H1 (cell line): ENCODE measurements at regions not wholly inside any gene's neighbourhood (a gene's known extent, or its start where the extent isn't known, plus 50 kb on each side); places are given as distances from the start of the nearest gene placed in this dataset.
"Not testable (repeated sequence)": the region's sequence is repeated elsewhere in the genome, so short reads cannot be mapped to it uniquely, and the experiment has no call there.

Experiments used
- CTCF ChIA-PET: fragments of 300-600 bp; sonication (Branson Sonifier 250); formaldehyde crosslinking; loops from one replicate; lab custom pipeline; 2021; ENCODE audit not compliant: partially characterized antibody; lab: Charles Lee
- POLR2A ChIA-PET: fragments of 300-600 bp; sonication (Branson Sonifier 250); formaldehyde crosslinking; loops from one replicate; lab custom pipeline; 2021; ENCODE audit warnings: inconsistent platforms; ENCODE audit not compliant: partially characterized antibody; lab: Charles Lee
- DNase-seq, 2 experiments: peaks; one replicate each; pipeline versions ENCODE4 v3.0.0 to v3.0.0-alpha.2; 2010 to 2022; ENCODE audit warnings: low spot score in 2 of 2, low read depth in 1 of 2, mixed read lengths in 1 of 2
- FAIRE-seq: peaks from 2 replicates; lab custom pipeline; 2011; peaks lifted over from hg19 to GRCh38; lab: Jason Lieb, UNC
- H2AFZ ChIP-seq: 2 replicates; pipeline ENCODE4 v1.8.1; 2012; ENCODE audit warnings: low read length, inconsistent platforms
- H2AK5ac ChIP-seq: 2 replicates; pipeline ENCODE4 v1.6.1; 2013; ENCODE audit warnings: low read depth, low read length
- H2BK120ac ChIP-seq: replicated peaks from 2 replicates; pipeline ENCODE3; 2013; ENCODE audit warnings: low read depth, low read length, inconsistent platforms
- H2BK12ac ChIP-seq: 2 replicates; pipeline ENCODE4 v1.6.1; 2013; ENCODE audit warnings: low read depth, low read length
- H2BK15ac ChIP-seq: 2 replicates; pipeline ENCODE4 v1.6.1; 2013; ENCODE audit warnings: low read length
- H2BK20ac ChIP-seq: 2 replicates; pipeline ENCODE4 v1.6.1; 2013; ENCODE audit warnings: low read length
- H2BK5ac ChIP-seq: 2 replicates; pipeline ENCODE4 v1.6.1; 2013; ENCODE audit warnings: low read depth, low read length
- H3K14ac ChIP-seq: 2 replicates; pipeline ENCODE4 v1.6.1; 2013; ENCODE audit warnings: inconsistent platforms; ENCODE audit not compliant: insufficient read length
- H3K18ac ChIP-seq: 2 replicates; pipeline ENCODE4 v1.6.1; 2013; ENCODE audit warnings: low read length; ENCODE audit errors: extremely low read depth
- H3K23ac ChIP-seq: 2 replicates; pipeline ENCODE4 v1.6.1; 2013; ENCODE audit warnings: inconsistent platforms; ENCODE audit not compliant: insufficient read length
- H3K23me2 ChIP-seq: 2 replicates; pipeline ENCODE4 v1.6.1; 2013; ENCODE audit warnings: low read depth, low read length
- H3K27ac ChIP-seq: 2 replicates; pipeline ENCODE4 v1.6.1; 2011; ENCODE audit warnings: low read depth, low read length, inconsistent platforms
- H3K27me3 ChIP-seq, 4 experiments: replicated peaks in 1 of 4; 1 replicate in 1 of 4; 2 replicates in 3 of 4; pipeline versions ENCODE4 v1.6.1 to v1.8.1; 2011 to 2013; ENCODE audit warnings: low read length in 3 of 4, mild to moderate bottlenecking in 3 of 4, inconsistent platforms in 2 of 4, mixed read lengths in 2 of 4, moderate library complexity in 1 of 4; ENCODE audit not compliant: control insufficient read depth in 3 of 4, insufficient read depth in 3 of 4; ENCODE audit errors: extremely low read depth in 1 of 4
- H3K36me3 ChIP-seq, 4 experiments: 2 replicates each; pipeline versions ENCODE4 v1.6.1 to v1.8.1; 2011 to 2013; ENCODE audit warnings: mild to moderate bottlenecking in 4 of 4, low read length in 3 of 4, moderate library complexity in 2 of 4, control low read depth in 1 of 4, inconsistent platforms in 1 of 4; ENCODE audit not compliant: insufficient read depth in 4 of 4, control insufficient read depth in 2 of 4
- H3K4ac ChIP-seq: replicated peaks from 2 replicates; pipeline ENCODE3; 2013; ENCODE audit warnings: low read length, low read depth, mixed read lengths, inconsistent platforms; ENCODE audit not compliant: insufficient read length
- H3K4me1 ChIP-seq, 4 experiments: replicated peaks in 1 of 4; 1 replicate in 1 of 4; 2 replicates in 3 of 4; pipeline versions ENCODE4 v1.6.1 to v1.8.1; 2011 to 2013; ENCODE audit warnings: low read length in 3 of 4, inconsistent platforms in 2 of 4, mixed read lengths in 1 of 4; ENCODE audit not compliant: insufficient read depth in 4 of 4, control insufficient read depth in 3 of 4
- H3K4me2 ChIP-seq, 2 experiments: 2 replicates each; pipeline versions ENCODE4 v1.6.1 to v1.8.1; 2011 to 2013; ENCODE audit warnings: low read depth in 2 of 2, low read length in 2 of 2, control low read depth in 1 of 2, inconsistent platforms in 1 of 2, mild to moderate bottlenecking in 1 of 2; ENCODE audit not compliant: insufficient read depth in 1 of 2
- H3K4me3 ChIP-seq, 4 experiments: fragments of 200-600, 300-600 bp in 1 of 4; sonication (generic), shearing (Covaris generic), sonication (Bioruptor Twin) in 1 of 4; 2 replicates each; pipeline versions ENCODE4 v1.5.1 to v1.8.1; 2011 to 2016; ENCODE audit warnings: low read length in 4 of 4, low read depth in 3 of 4, control low read depth in 2 of 4, inconsistent platforms in 2 of 4, mild to moderate bottlenecking in 2 of 4, mixed read lengths in 1 of 4, moderate library complexity in 1 of 4; ENCODE audit not compliant: insufficient read depth in 2 of 4; ENCODE audit errors: extremely low read depth in 1 of 4
- H3K56ac ChIP-seq: replicated peaks from 2 replicates; pipeline ENCODE3; 2013; ENCODE audit warnings: low read depth, mild to moderate bottlenecking, mixed read lengths, low read length, inconsistent platforms; ENCODE audit not compliant: insufficient read length
- H3K79me1 ChIP-seq: 2 replicates; pipeline ENCODE4 v1.6.1; 2013; ENCODE audit warnings: low read depth, low read length, control low read depth
- H3K79me2 ChIP-seq, 2 experiments: 2 replicates each; pipeline versions ENCODE4 v1.6.1 to v1.8.1; 2012 to 2013; ENCODE audit warnings: low read length in 2 of 2, mild to moderate bottlenecking in 2 of 2, inconsistent platforms in 1 of 2; ENCODE audit not compliant: insufficient read depth in 2 of 2, control insufficient read depth in 1 of 2
- H3K9ac ChIP-seq, 4 experiments: replicated peaks in 1 of 4; 1 replicate in 1 of 4; 2 replicates in 3 of 4; pipeline versions ENCODE4 v1.6.1 to v1.8.1; 2011 to 2013; ENCODE audit warnings: low read depth in 3 of 4, low read length in 3 of 4, control low read depth in 2 of 4, mild to moderate bottlenecking in 2 of 4, moderate library complexity in 2 of 4, inconsistent platforms in 1 of 4; ENCODE audit errors: extremely low read depth in 1 of 4
- H3K9me3 ChIP-seq, 2 experiments: 2 replicates each; pipeline versions ENCODE4 v1.6.1 to v1.8.1; 2012 to 2013; ENCODE audit warnings: mild to moderate bottlenecking in 2 of 2, moderate library complexity in 2 of 2, control low read depth in 1 of 2, inconsistent platforms in 1 of 2, low read depth in 1 of 2, low read length in 1 of 2, mixed read lengths in 1 of 2; ENCODE audit not compliant: insufficient read depth in 2 of 2
- H4K20me1 ChIP-seq, 2 experiments: replicated peaks in 1 of 2; 2 replicates each; pipeline versions ENCODE3 to v1.8.1; 2011 to 2013; ENCODE audit warnings: inconsistent platforms in 2 of 2, low read length in 2 of 2, mild to moderate bottlenecking in 1 of 2; ENCODE audit not compliant: insufficient read depth in 2 of 2, control insufficient read depth in 1 of 2
- H4K5ac ChIP-seq: 2 replicates; pipeline ENCODE4 v1.6.1; 2013; ENCODE audit warnings: low read length, low read depth, mixed read lengths, inconsistent platforms; ENCODE audit not compliant: insufficient read length
- H4K8ac ChIP-seq: 2 replicates; pipeline ENCODE4 v1.8.0; 2013; ENCODE audit warnings: mild to moderate bottlenecking, moderate library complexity, low read length, inconsistent platforms; ENCODE audit not compliant: insufficient read depth; ENCODE audit errors: extremely low read depth
- H4K91ac ChIP-seq: replicated peaks from 2 replicates; pipeline ENCODE3; 2013; ENCODE audit warnings: low read length, mixed read lengths, inconsistent platforms; ENCODE audit not compliant: insufficient read length
- WGBS, 2 experiments: shearing (Covaris generic) in 1 of 2; methylation state at CpG; one replicate each; pipeline versions ENCODE4 v1.1.6 to v1.1.7; 2013 to 2015; ENCODE audit warnings: low lambda C conversion rate in 2 of 2, mixed read lengths in 2 of 2, inconsistent platforms in 1 of 2, low coverage in 1 of 2, missing lambda C conversion rate in 1 of 2; ENCODE audit not compliant: insufficient replicate concordance in 2 of 2, insufficient coverage in 1 of 2, insufficient read length in 1 of 2; ENCODE audit errors: extremely low coverage in 1 of 2, missing lambda C conversion rate in 1 of 2; 5-methylcytosine and 5-hydroxymethylcytosine counted together

GRCh38 chr14:76706207-76706606 is 55.1 kb upstream of the VASH1 start:
- FAIRE-seq = not testable (repeated sequence)

More at GRCh38 chr14:76706207-76706606, 55.1 kb upstream of the VASH1 start:
- H3K4ac ChIP-seq, H4K91ac ChIP-seq, POLR2A ChIA-PET, H2BK15ac ChIP-seq, H2AFZ ChIP-seq, H3K27ac ChIP-seq, H2BK20ac ChIP-seq, H4K5ac ChIP-seq, H3K9me3 ChIP-seq, H2BK5ac ChIP-seq, H3K14ac ChIP-seq, H3K23ac ChIP-seq, H2AK5ac ChIP-seq, H3K79me2 ChIP-seq, H3K27me3 ChIP-seq, H3K4me2 ChIP-seq, H3K18ac ChIP-seq, H2BK12ac ChIP-seq, H2BK120ac ChIP-seq, H3K56ac ChIP-seq, H3K23me2 ChIP-seq, H4K20me1 ChIP-seq, H4K8ac ChIP-seq, H3K9ac ChIP-seq, H3K4me3 ChIP-seq, H3K79me1 ChIP-seq, H3K4me1 ChIP-seq, H3K36me3 ChIP-seq: not testable (repeated sequence)
- CTCF ChIA-PET = interaction anchor here (1.0 to 9.1 kb wide), 4 partner anchors 10 to 215 kb away, joined by 3 to 234 read pairs (median 30); partner anchors contain the start of gene VASH1
- DNase-seq = peak in 1 of 2 experiments; percentile 26
- 94% methylated on average over 2 of the region's 2 CpGs; no CpG with 5 or more reads in 1 of the 2 experiments for WGBS, 2 experiments
